Karpas-422 (cell line): ENCODE measurements at regions not wholly inside any gene's neighbourhood (a gene's known extent, or its start where the extent isn't known, plus 50 kb on each side); places are given as distances from the start of the nearest gene placed in this dataset.

Experiments used
- DNase-seq: peaks from one replicate; pipeline ENCODE4 v3.0.0-alpha.2; 2015
- H2AFZ ChIP-seq: fragments of 200-600 bp; sonication (generic); 2 replicates; pipeline ENCODE4 v1.6.1; 2014; ENCODE audit warnings: antibody characterized with exemption, low read length, mixed read lengths
- H3K27ac ChIP-seq: fragments of 200-600 bp; sonication (generic); 2 replicates; pipeline ENCODE4 v1.5.1; 2014; ENCODE audit warnings: mild to moderate bottlenecking, low read length, moderate library complexity
- H3K27me3 ChIP-seq: fragments of 200-600 bp; sonication (generic); 2 replicates; pipeline ENCODE4 v1.6.1; 2014; ENCODE audit warnings: low read length, mixed read lengths
- H3K36me3 ChIP-seq: fragments of 200-600 bp; sonication (generic); 2 replicates; pipeline ENCODE4 v1.6.1; 2014; ENCODE audit warnings: low read length, mixed read lengths; ENCODE audit not compliant: insufficient read depth
- H3K4me1 ChIP-seq: fragments of 200-600 bp; sonication (generic); 2 replicates; pipeline ENCODE4 v1.6.1; 2014; ENCODE audit warnings: mild to moderate bottlenecking, low read length, mixed read lengths
- H3K4me2 ChIP-seq: fragments of 200-600 bp; sonication (generic); 2 replicates; pipeline ENCODE4 v1.6.1; 2014; ENCODE audit warnings: low read length, low read depth, mild to moderate bottlenecking; ENCODE audit not compliant: poor library complexity, severe bottlenecking
- H3K4me3 ChIP-seq: fragments of 200-600 bp; sonication (generic); 2 replicates; pipeline ENCODE4 v1.5.1; 2014; ENCODE audit warnings: mild to moderate bottlenecking, antibody characterized with exemption, low read length, mixed read lengths
- H3K79me2 ChIP-seq: fragments of 200-600 bp; sonication (generic); 2 replicates; pipeline ENCODE4 v1.6.1; 2014; ENCODE audit warnings: mild to moderate bottlenecking, low read length, mixed read lengths
- H3K9ac ChIP-seq: fragments of 200-600 bp; sonication (generic); 2 replicates; pipeline ENCODE4 v1.6.0; 2014; ENCODE audit warnings: low read length
- H3K9me2 ChIP-seq: fragments of 200-600 bp; sonication (generic), shearing (Covaris generic); replicated peaks from 2 replicates; pipeline ENCODE4 v1.6.0; 2014; ENCODE audit warnings: mild to moderate bottlenecking, low read length, moderate library complexity; ENCODE audit not compliant: insufficient read depth
- H3K9me3 ChIP-seq: fragments of 300-700, 200-600 bp; sonication (generic); 2 replicates; pipeline ENCODE4 v1.6.1; 2014; ENCODE audit warnings: low read length, mixed read lengths
- H4K20me1 ChIP-seq: fragments of 200-600 bp; sonication (generic); 2 replicates; pipeline ENCODE4 v1.6.1; 2014; ENCODE audit warnings: mild to moderate bottlenecking, antibody characterized with exemption, low read length, low read depth; ENCODE audit not compliant: insufficient read depth

GRCh38 chr17:13776027-13776551, 174.4 kb upstream of the HS3ST3A1 start:
- H3K36me3 ChIP-seq, result no peaks in the 10 kb centered on the region; the same call in 1 of the 2 replicates

GRCh38 chr17:13777003-13777402, 175.3 kb upstream of the HS3ST3A1 start:
- no peak overlapping the region for H3K4me3 ChIP-seq
- H3K4me1 ChIP-seq, result no peaks in the 10 kb centered on the region
- no peak overlapping the region for H3K4me2 ChIP-seq
- no peaks in the 10 kb centered on the region for H3K79me2 ChIP-seq
- no peaks in the 10 kb centered on the region; the same call in 1 of the 2 replicates for H3K36me3 ChIP-seq
- no peak overlapping the region for H3K27ac ChIP-seq
- H3K27me3 ChIP-seq, result no peaks in the 10 kb centered on the region
- no peak for DNase-seq
- H2AFZ ChIP-seq, result no peak overlapping the region
- peaks cover 2% of the 10 kb centered on the region for H3K9me3 ChIP-seq
- H3K9ac ChIP-seq, result no peak overlapping the region
- no peaks in the 10 kb centered on the region for H4K20me1 ChIP-seq
- no peaks in the 10 kb centered on the region for H3K9me2 ChIP-seq

More at GRCh38 chr17:13776027-13776551, 174.4 kb upstream of the HS3ST3A1 start:
- Histone ChIP-seq H3K4me3 (no peak overlapping the region), H3K27ac (no peak overlapping the region), H2AFZ (no peak overlapping the region), H4K20me1 (no peaks in the 10 kb centered on the region), H3K79me2 (no peaks in the 10 kb centered on the region), H3K4me1 (no peaks in the 10 kb centered on the region), H3K4me2 (no peak overlapping the region), H3K9me3 (peaks cover 2% of the 10 kb centered on the region), H3K9me2 (no peaks in the 10 kb centered on the region), H3K9ac (no peak overlapping the region), H3K27me3 (no peaks in the 10 kb centered on the region)
- no peak for DNase-seq

DNA sequence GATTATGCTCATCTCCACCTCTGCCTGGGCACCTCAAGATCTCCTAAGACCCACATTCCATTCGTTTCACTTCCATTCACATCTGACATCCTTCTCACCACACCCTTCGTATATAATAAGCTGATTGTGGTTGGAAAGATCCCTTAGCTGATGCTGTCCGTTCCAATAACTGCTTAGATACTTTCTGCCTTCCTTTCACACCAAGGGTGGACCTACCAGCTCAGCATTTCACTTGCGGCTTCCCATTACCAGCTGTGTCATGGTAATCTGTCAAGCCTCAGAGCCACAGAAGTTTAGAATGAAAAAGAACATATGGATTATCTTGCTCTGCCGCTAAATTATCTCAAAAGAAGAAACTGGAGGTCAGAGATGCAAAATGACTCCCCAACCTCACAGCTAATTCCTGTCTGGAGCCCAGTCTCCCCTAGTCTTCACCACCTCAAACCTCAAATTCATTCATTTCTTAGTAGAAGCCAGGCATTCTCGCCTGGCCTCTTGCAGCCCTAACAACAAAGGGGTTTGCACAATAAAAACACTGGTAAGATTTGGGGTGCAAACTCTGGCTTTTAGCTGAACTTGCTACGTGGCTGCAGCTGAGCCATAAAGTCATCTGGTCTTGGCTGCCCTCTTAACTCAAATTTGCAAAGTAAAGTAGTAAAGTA, 182.8 kb upstream of the HS3ST3A1 start:
- no peaks in the 10 kb centered on the region for H4K20me1 ChIP-seq
- H3K9ac ChIP-seq, result no peak overlapping the region
- no peak overlapping the region for H2AFZ ChIP-seq
- no peaks in the 10 kb centered on the region for H3K79me2 ChIP-seq
- no peaks in the 10 kb centered on the region for H3K27me3 ChIP-seq
- no peak overlapping the region for H3K27ac ChIP-seq
- H3K9me3 ChIP-seq, result no peaks in the 10 kb centered on the region; the same call in 1 of the 2 replicates
- peaks cover 8% of the 10 kb centered on the region for H3K4me1 ChIP-seq
- no peaks in the 10 kb centered on the region for H3K9me2 ChIP-seq
- DNase-seq, result no peak
- H3K36me3 ChIP-seq, result no peaks in the 10 kb centered on the region
- H3K4me2 ChIP-seq, result no peak overlapping the region
- H3K4me3 ChIP-seq, result no peak overlapping the region

DNA sequence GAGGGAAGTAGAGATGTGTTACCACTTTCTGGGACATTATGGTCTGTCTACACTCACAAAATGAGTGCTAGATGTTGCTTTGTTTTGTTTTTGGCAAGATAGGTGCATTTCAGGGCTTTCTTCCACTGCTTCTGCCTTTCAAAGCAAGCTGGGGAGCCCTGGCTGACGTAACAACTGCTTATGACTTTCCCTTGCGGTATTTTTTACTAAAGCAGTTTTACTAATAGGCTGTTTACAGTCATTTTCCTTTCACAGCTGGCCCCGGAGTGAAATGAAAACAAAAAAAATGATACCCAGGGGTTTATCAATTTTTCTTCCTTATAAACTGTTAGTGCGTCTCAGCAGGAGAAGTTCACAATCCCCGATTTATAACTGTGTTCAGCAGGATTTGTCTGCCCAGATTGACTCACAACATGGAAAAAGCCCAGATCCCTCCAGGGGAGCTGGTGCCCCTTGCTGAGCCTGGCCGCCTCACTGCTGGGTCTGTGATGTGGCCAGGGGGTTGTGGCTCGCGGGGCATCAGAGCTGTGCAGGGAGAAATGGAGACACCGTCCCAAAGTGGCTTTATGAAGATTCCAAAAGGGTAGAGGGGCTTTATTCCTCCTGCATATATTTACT, 184.4 kb upstream of the HS3ST3A1 start:
- peaks cover 8% of the 10 kb centered on the region for H3K4me1 ChIP-seq
- no peak overlapping the region for H2AFZ ChIP-seq
- no peaks in the 10 kb centered on the region for H3K27me3 ChIP-seq
- no peak overlapping the region for H3K27ac ChIP-seq
- H3K36me3 ChIP-seq, result no peaks in the 10 kb centered on the region
- no peaks in the 10 kb centered on the region for H4K20me1 ChIP-seq
- no peak for DNase-seq
- no peak overlapping the region for H3K4me3 ChIP-seq
- no peaks in the 10 kb centered on the region for H3K79me2 ChIP-seq
- H3K4me2 ChIP-seq, result no peak overlapping the region
- no peak overlapping the region for H3K9ac ChIP-seq
- H3K9me3 ChIP-seq, result no peaks in the 10 kb centered on the region
- H3K9me2 ChIP-seq, result no peaks in the 10 kb centered on the region

DNA sequence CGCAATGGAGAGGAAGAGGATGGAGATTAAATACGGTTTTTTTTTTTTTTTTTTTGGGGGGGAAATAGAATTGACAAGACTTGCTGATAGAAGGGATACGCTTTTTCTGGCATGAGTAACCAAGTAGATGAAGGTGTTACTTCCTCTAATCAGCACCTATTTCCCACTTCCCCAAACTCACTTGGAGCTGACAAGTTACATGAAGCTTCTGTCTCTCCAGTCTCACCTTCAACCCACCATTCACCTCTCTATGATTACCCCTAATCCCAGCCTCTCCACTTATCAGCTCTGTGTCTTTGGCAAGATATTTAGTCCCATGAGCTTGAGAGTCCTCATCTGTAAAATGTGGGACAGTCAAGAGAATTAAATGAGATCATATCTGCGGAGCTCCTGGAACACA, 185.9 kb upstream of the HS3ST3A1 start:
- peak; percentile 49 for DNase-seq
- no peaks in the 10 kb centered on the region for H3K9me2 ChIP-seq
- H3K27ac ChIP-seq, result no peak overlapping the region
- H3K9ac ChIP-seq, result no peak overlapping the region
- no peak overlapping the region for H3K4me2 ChIP-seq
- no peaks in the 10 kb centered on the region for H3K9me3 ChIP-seq
- H3K79me2 ChIP-seq, result no peaks in the 10 kb centered on the region
- no peaks in the 10 kb centered on the region for H3K27me3 ChIP-seq
- H3K4me3 ChIP-seq, result no peak overlapping the region
- no peaks in the 10 kb centered on the region for H4K20me1 ChIP-seq
- no peaks in the 10 kb centered on the region for H3K36me3 ChIP-seq
- H3K4me1 ChIP-seq, result peaks cover 8% of the 10 kb centered on the region
- H2AFZ ChIP-seq, result no peak overlapping the region

GRCh38 chr17:13788385-13788784, 186.7 kb upstream of the HS3ST3A1 start:
- Histone ChIP-seq H3K27ac (no peak overlapping the region), H3K36me3 (no peaks in the 10 kb centered on the region), H3K79me2 (no peaks in the 10 kb centered on the region), H2AFZ (no peak overlapping the region), H4K20me1 (no peaks in the 10 kb centered on the region), H3K4me3 (no peak overlapping the region), H3K9me2 (no peaks in the 10 kb centered on the region), H3K9ac (no peak overlapping the region), H3K9me3 (no peaks in the 10 kb centered on the region), H3K4me2 (no peak overlapping the region), H3K4me1 (peaks cover 8% of the 10 kb centered on the region), H3K27me3 (no peaks in the 10 kb centered on the region)
- no peak for DNase-seq

DNA sequence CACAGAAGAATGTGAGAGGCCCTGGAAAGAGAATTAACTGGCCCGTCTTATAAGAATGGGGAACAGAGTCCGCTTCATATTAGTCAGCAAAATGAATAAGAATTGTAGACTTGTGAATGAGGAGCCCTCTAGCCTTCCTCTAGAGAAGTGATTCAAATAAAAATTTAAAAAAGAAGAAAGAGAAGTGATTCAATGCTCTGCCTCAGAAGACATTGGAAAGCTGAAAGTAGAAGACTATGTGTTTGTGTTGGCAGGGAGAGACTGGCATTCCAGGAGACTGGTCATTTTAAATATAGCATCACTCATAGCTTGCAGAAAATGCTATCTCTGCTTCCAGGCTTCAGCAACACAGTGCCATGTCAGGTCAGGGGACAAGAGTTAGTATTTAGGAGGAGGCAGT, 190.6 kb upstream of the HS3ST3A1 start:
- no peaks in the 10 kb centered on the region for H3K36me3 ChIP-seq
- H3K9ac ChIP-seq, result no peak overlapping the region
- no peaks in the 10 kb centered on the region for H3K9me3 ChIP-seq
- no peaks in the 10 kb centered on the region for H3K9me2 ChIP-seq
- DNase-seq, result no peak
- no peak overlapping the region for H3K27ac ChIP-seq
- H3K4me1 ChIP-seq, result no peaks in the 10 kb centered on the region
- no peaks in the 10 kb centered on the region for H3K27me3 ChIP-seq
- H3K79me2 ChIP-seq, result no peaks in the 10 kb centered on the region
- no peaks in the 10 kb centered on the region for H4K20me1 ChIP-seq
- no peak overlapping the region for H3K4me2 ChIP-seq
- H3K4me3 ChIP-seq, result no peak overlapping the region
- no peak overlapping the region for H2AFZ ChIP-seq

- Histone ChIP-seq H3K27me3 (no peaks in the 10 kb centered on the region), H3K4me1 (no peaks in the 10 kb centered on the region), H3K4me2 (no peak overlapping the region), H3K4me3 (no peak overlapping the region), H3K9me3 (no peaks in the 10 kb centered on the region), H3K9ac (no peak overlapping the region), H3K79me2 (no peaks in the 10 kb centered on the region), H3K9me2 (no peaks in the 10 kb centered on the region), H3K27ac (no peak overlapping the region), H3K36me3 (no peaks in the 10 kb centered on the region), H2AFZ (no peak overlapping the region), H4K20me1 (no peaks in the 10 kb centered on the region)
- no peak for DNase-seq
Observed at GRCh38 chr17:13793951-13794350, 192.2 kb upstream of the HS3ST3A1 start.
